ENCODE measurements at regions not wholly inside any gene's neighbourhood (a gene's known extent, or its start where the extent isn't known, plus 50 kb on each side); places are given as distances from the start of the nearest gene placed in this dataset.

DNA sequence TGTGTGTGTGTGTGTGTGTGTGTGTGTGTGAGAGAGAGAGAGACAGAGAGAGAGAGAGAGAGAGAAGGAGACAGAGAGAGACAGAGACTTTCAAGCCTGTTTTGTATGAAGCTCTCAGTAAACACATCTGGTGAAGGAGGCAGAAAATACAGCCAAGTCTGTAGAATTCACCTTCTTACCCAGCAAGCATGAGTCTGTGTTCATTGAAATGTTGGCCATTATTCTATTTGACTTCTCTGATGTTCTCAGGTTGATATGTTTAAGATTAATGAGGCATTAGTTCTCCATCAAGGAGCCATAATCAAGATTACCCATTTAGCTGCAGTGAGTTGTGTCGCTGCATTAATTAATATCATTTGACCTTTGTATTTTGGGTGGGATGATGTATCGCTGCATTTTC is 895.8 kb upstream of the EEF2KMT start:
- TF ChIP-seq, protein P1, sequence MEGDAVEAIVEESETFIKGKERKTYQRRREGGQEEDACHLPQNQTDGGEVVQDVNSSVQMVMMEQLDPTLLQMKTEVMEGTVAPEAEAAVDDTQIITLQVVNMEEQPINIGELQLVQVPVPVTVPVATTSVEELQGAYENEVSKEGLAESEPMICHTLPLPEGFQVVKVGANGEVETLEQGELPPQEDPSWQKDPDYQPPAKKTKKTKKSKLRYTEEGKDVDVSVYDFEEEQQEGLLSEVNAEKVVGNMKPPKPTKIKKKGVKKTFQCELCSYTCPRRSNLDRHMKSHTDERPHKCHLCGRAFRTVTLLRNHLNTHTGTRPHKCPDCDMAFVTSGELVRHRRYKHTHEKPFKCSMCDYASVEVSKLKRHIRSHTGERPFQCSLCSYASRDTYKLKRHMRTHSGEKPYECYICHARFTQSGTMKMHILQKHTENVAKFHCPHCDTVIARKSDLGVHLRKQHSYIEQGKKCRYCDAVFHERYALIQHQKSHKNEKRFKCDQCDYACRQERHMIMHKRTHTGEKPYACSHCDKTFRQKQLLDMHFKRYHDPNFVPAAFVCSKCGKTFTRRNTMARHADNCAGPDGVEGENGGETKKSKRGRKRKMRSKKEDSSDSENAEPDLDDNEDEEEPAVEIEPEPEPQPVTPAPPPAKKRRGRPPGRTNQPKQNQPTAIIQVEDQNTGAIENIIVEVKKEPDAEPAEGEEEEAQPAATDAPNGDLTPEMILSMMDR (IDR thresholded peaks at IDR 0.05; ENCODE audit: insufficient read depth, low read length, poor library complexity, severe bottlenecking), result no peak
- no peak for TF ChIP-seq EZH2phosphoT487 (conservative IDR thresholded peaks at IDR 0.05; ENCODE audit: low read length)

All from SU-DHL-6 (cell line).